GM06990 (cell line): ENCODE measurements at regions not wholly inside any gene's neighbourhood (a gene's known extent, or its start where the extent isn't known, plus 50 kb on each side); places are given as distances from the start of the nearest gene placed in this dataset.

Experiments used
- DNase-seq: peaks from one replicate; pipeline ENCODE4 v3.0.0-alpha.2; 2011; ENCODE audit not compliant: insufficient read length; ENCODE audit errors: extremely low read depth
- H3K27me3 ChIP-seq: replicated peaks from 2 replicates; pipeline ENCODE4 v1.6.0; 2011; ENCODE audit warnings: low read length; ENCODE audit not compliant: control insufficient read depth, insufficient read depth
- H3K36me3 ChIP-seq: 2 replicates; pipeline ENCODE4 v1.5.1; 2011; ENCODE audit warnings: low read length; ENCODE audit not compliant: control insufficient read depth, insufficient read depth
- H3K4me3 ChIP-seq: replicated peaks from 2 replicates; pipeline ENCODE4 v1.5.1; 2011; ENCODE audit warnings: low read depth, mild to moderate bottlenecking, control low read depth, low read length
- CTCF ChIP-seq: IDR thresholded peaks from 2 replicates; pipeline ENCODE4 v1.5.1; 2011; ENCODE audit warnings: low read length, control low read depth, mild to moderate bottlenecking, inconsistent platforms; ENCODE audit not compliant: insufficient read depth, poor library complexity, severe bottlenecking

GRCh38 chr5:125584140-125584520 lies 837.7 kb upstream of the ZNF608 start:
- H3K4me3 ChIP-seq: no peak overlapping the region
- no peaks in the 10 kb centered on the region for H3K36me3 ChIP-seq
- DNase-seq: no peak
- TF ChIP-seq CTCF: no peak
- no peaks in the 10 kb centered on the region for H3K27me3 ChIP-seq

- TF ChIP-seq CTCF: no peak
- Histone ChIP-seq H3K36me3 (no peaks in the 10 kb centered on the region), H3K4me3 (no peak overlapping the region)
Measured at GRCh38 chr5:125587631-125588030, 835.6 kb upstream of the GRAMD2B start.

GRCh38 chr5:125592856-125593255 lies 830.4 kb upstream of the GRAMD2B start:
- Histone ChIP-seq H3K27me3 (no peaks in the 10 kb centered on the region), H3K4me3 (no peak overlapping the region), H3K36me3 (no peaks in the 10 kb centered on the region)
- no peak for TF ChIP-seq CTCF
- DNase-seq: no peak

More at GRCh38 chr5:125587631-125588030, 835.6 kb upstream of the GRAMD2B start:
- H3K27me3 ChIP-seq: no peaks in the 10 kb centered on the region
- no peak for DNase-seq

- H3K27me3 ChIP-seq: no peaks in the 10 kb centered on the region
- H3K36me3 ChIP-seq: no peaks in the 10 kb centered on the region
- TF ChIP-seq CTCF: no peak
- DNase-seq: no peak
- H3K4me3 ChIP-seq: no peak overlapping the region
Measured at GRCh38 chr5:125595095-125595494, 828.1 kb upstream of the GRAMD2B start.

GRCh38 chr5:125595845-125596244 lies 827.4 kb upstream of the GRAMD2B start:
- no peak for DNase-seq
- no peak for TF ChIP-seq CTCF
- Histone ChIP-seq H3K27me3 (no peaks in the 10 kb centered on the region), H3K4me3 (no peak overlapping the region), H3K36me3 (no peaks in the 10 kb centered on the region)

- DNase-seq: no peak
- no peak for TF ChIP-seq CTCF
- Histone ChIP-seq H3K36me3 (no peaks in the 10 kb centered on the region), H3K27me3 (no peaks in the 10 kb centered on the region), H3K4me3 (no peak overlapping the region)
Measured at GRCh38 chr5:125597338-125597737, 825.9 kb upstream of the GRAMD2B start.
